HG02759 (cell line): ENCODE measurements at regions not wholly inside any gene's neighbourhood (a gene's known extent, or its start where the extent isn't known, plus 50 kb on each side); places are given as distances from the start of the nearest gene placed in this dataset.

ENCODE experiments used
- ATAC-seq: cut with Tn5 transposase; IDR thresholded peaks from one replicate; pipeline ENCODE4 v1.9.1; 2021; ENCODE audit warnings: mild to moderate bottlenecking, moderate library complexity; ENCODE audit not compliant: unreplicated experiment

GRCh38 chr3:8189051-8189450 is 312.6 kb upstream of the LMCD1 start:
- ATAC-seq, result no peak

GRCh38 chr3:8191406-8191805 is 310.2 kb upstream of the LMCD1 start:
- ATAC-seq, result no peak

- no peak for ATAC-seq
Observed at GRCh38 chr3:8197384-8197783, 304.2 kb upstream of the LMCD1 start.

GRCh38 chr3:8198605-8199004 is 303.0 kb upstream of the LMCD1 start:
- no peak for ATAC-seq

- ATAC-seq, result no peak
Observed at GRCh38 chr3:8200996-8201395, 300.6 kb upstream of the LMCD1 start.

- ATAC-seq, result no peak
Observed at GRCh38 chr3:8201886-8202285, 299.7 kb upstream of the LMCD1 start.

GRCh38 chr3:8204331-8204730 is 297.3 kb upstream of the LMCD1 start:
- ATAC-seq, result no peak

- ATAC-seq, result no peak
Observed at GRCh38 chr3:8204853-8205650, 296.6 kb upstream of the LMCD1 start.

GRCh38 chr3:8205881-8206280 is 295.7 kb upstream of the LMCD1 start:
- no peak for ATAC-seq

GRCh38 chr3:8206971-8207617 is 294.5 kb upstream of the LMCD1 start:
- ATAC-seq, result no peak

- no peak for ATAC-seq
Observed at GRCh38 chr3:8210882-8211341, 290.7 kb upstream of the LMCD1 start.

GRCh38 chr3:8212794-8213193 is 288.8 kb upstream of the LMCD1 start:
- no peak for ATAC-seq

GRCh38 chr3:8213286-8213685 is 288.3 kb upstream of the LMCD1 start:
- no peak for ATAC-seq

- no peak for ATAC-seq
Observed at GRCh38 chr3:8215821-8216220, 285.8 kb upstream of the LMCD1 start.

- no peak for ATAC-seq
Observed at GRCh38 chr3:8218353-8218940, 283.2 kb upstream of the LMCD1 start.

GRCh38 chr3:8220291-8220690 is 281.3 kb upstream of the LMCD1 start:
- ATAC-seq, result no peak

- no peak for ATAC-seq
Observed at GRCh38 chr3:8223766-8224165, 277.9 kb upstream of the LMCD1 start.

- ATAC-seq, result no peak
Observed at GRCh38 chr3:8224941-8225340, 276.7 kb upstream of the LMCD1 start.

GRCh38 chr3:8233938-8234337 is 267.7 kb upstream of the LMCD1 start:
- no peak for ATAC-seq

GRCh38 chr3:8236264-8236663 is 265.4 kb upstream of the LMCD1 start:
- no peak for ATAC-seq

- no peak for ATAC-seq
Observed at GRCh38 chr3:8237893-8238292, 263.7 kb upstream of the LMCD1 start.

- ATAC-seq, result no peak
Observed at GRCh38 chr3:8238432-8238831, 263.2 kb upstream of the LMCD1 start.
